Natural killer cell (primary cell): ENCODE measurements at regions not wholly inside any gene's neighbourhood (a gene's known extent, or its start where the extent isn't known, plus 50 kb on each side); places are given as distances from the start of the nearest gene placed in this dataset.
"Not testable (repeated sequence)": the region's sequence is repeated elsewhere in the genome, so short reads cannot be mapped to it uniquely, and the experiment has no call there.

Experiments
- ATAC-seq, 3 donors: fragments of 150-1000 bp in 2 of 3; fragments of 200-7000 bp in 1 of 3; cut with Tn5 transposase; 1 replicate in 1 of 3; 2 replicates in 2 of 3; pipeline ENCODE4 v1.10.0; 2021; ENCODE audit warnings: mild to moderate bottlenecking in 2 of 3, moderate library complexity in 2 of 3
- DNase-seq, 2 donors: peaks; one replicate each; pipeline versions ENCODE4 v3.0.0 to v3.0.0-alpha.2; 2013 to 2021; ENCODE audit warnings: mixed read lengths in 1 of 2
- H3K27ac ChIP-seq: one replicate; pipeline ENCODE4 v1.5.1; 2013; ENCODE audit warnings: mild to moderate bottlenecking, low read length
- H3K27me3 ChIP-seq: one replicate; pipeline ENCODE4 v1.6.1; 2013; ENCODE audit warnings: low read length; ENCODE audit not compliant: control insufficient read depth, insufficient read depth
- H3K36me3 ChIP-seq: one replicate; pipeline ENCODE4 v1.6.1; 2013; ENCODE audit warnings: low read length; ENCODE audit not compliant: control insufficient read depth, insufficient read depth
- H3K4me1 ChIP-seq: one replicate; pipeline ENCODE4 v1.6.1; 2013; ENCODE audit warnings: low read length; ENCODE audit not compliant: control insufficient read depth, insufficient read depth
- H3K4me3 ChIP-seq: one replicate; pipeline ENCODE4 v1.5.1; 2013; ENCODE audit warnings: low read length
- H3K9me3 ChIP-seq: one replicate; pipeline ENCODE4 v1.6.1; 2013; ENCODE audit warnings: low read length; ENCODE audit not compliant: control insufficient read depth, insufficient read depth
- H3K27ac Mint-ChIP-seq, 2 donors: one replicate each; pipeline ENCODE4 v1.8.0; 2022; ENCODE audit warnings: mild to moderate bottlenecking in 2 of 2, mixed read lengths in 2 of 2, moderate library complexity in 1 of 2
- H3K27me3 Mint-ChIP-seq, 2 donors: one replicate each; pipeline ENCODE4 v1.8.0; 2022; ENCODE audit warnings: low read depth in 2 of 2, mixed read lengths in 2 of 2
- H3K36me3 Mint-ChIP-seq: one replicate; pipeline ENCODE4 v1.8.0; 2022; ENCODE audit warnings: mixed read lengths
- H3K4me1 Mint-ChIP-seq, 2 donors: one replicate each; pipeline ENCODE4 v1.8.0; 2022; ENCODE audit warnings: mixed read lengths in 2 of 2
- H3K4me3 Mint-ChIP-seq: one replicate; pipeline ENCODE4 v1.8.0; 2022; ENCODE audit warnings: mild to moderate bottlenecking, moderate library complexity, mixed read lengths
- H3K9me3 Mint-ChIP-seq, 2 donors: one replicate each; pipeline ENCODE4 v1.8.0; 2022; ENCODE audit warnings: mixed read lengths in 2 of 2
- WGBS: methylation state at CpG from one replicate; pipeline ENCODE4 v1.1.7; 2013; ENCODE audit warnings: missing lambda C conversion rate; ENCODE audit not compliant: insufficient coverage; 5-methylcytosine and 5-hydroxymethylcytosine counted together
- intact Hi-C: fragments of 100-400 bp; cut with micrococcal nuclease; formaldehyde crosslinking; loops from one replicate; pipeline ENCODE4 v1.14.2; 2022
- TF ChIP-seq, protein P1 (sequence below): fragments of 200-600 bp; IDR thresholded peaks from one replicate; pipeline ENCODE4 v1.8.0; 2022; ENCODE audit warnings: antibody characterized with exemption

DNA sequence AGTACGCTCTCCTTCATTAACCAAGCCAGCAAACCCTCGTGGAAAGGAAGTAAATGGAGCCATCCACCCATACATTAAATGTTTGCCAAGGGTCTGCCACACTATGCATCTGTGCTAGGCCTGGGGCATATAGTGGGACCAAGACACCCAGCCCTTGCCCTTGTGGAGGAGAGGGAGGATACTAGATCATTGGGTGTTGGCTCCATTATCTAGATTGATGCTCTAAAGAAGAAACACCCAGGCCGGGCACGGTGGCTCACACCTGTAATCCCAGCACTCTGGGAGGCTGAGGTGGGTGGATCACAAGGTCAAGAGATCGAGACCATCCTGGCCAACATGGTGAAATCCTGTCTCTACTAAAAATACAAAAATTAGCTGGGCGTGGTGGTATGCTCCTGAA is 193.3 kb upstream of the CDH5 start:
- H3K27ac Mint-ChIP-seq, H3K36me3 ChIP-seq, intact Hi-C loops, H3K9me3 ChIP-seq, H3K27me3 ChIP-seq, DNase-seq, H3K4me3 ChIP-seq, H3K36me3 Mint-ChIP-seq, H3K27ac ChIP-seq, ATAC-seq, H3K4me1 ChIP-seq, H3K9me3 Mint-ChIP-seq, H3K4me3 Mint-ChIP-seq, H3K27me3 Mint-ChIP-seq: not testable (repeated sequence)
- WGBS: 95% methylated on average over 5 of the region's 6 CpGs
- H3K4me1 Mint-ChIP-seq: peaks cover 6 to 22% of the 10 kb centered on the region in 2 donors

DNA sequence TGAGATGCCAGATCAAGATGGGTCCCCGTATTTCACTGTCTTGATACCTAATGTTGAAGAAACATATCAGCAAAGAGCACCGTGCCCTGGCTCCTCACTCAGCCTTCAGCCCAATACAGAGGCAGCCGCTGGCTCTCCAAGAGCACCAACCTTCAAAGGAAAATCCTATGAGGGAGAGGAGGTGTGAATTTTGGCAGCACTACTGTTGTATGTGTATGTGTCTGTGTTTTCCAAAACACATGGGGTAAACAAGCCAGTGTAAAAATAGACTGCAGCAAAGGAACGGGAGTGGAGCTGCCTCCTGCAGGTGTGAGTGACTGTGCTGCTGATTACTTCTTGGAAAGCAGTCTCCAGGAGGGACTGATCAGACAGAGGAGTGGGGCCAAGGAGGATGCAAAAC is 194.0 kb upstream of the CDH5 start:
- WGBS: 89% methylated on average over 4 of the region's 4 CpGs
- no peaks in the 10 kb centered on the region for H3K27me3 ChIP-seq
- H3K9me3 ChIP-seq: no peaks in the 10 kb centered on the region
- no peak overlapping the region for H3K27ac Mint-ChIP-seq
- no peaks in the 10 kb centered on the region for H3K36me3 ChIP-seq
- H3K27ac ChIP-seq: no peak overlapping the region
- H3K4me1 Mint-ChIP-seq: peaks cover 6 to 22% of the 10 kb centered on the region in 2 donors
- H3K9me3 Mint-ChIP-seq: no peaks in the 10 kb centered on the region
- no peaks in the 10 kb centered on the region for H3K36me3 Mint-ChIP-seq
- H3K4me3 Mint-ChIP-seq: no peak overlapping the region
- H3K4me1 ChIP-seq: no peaks in the 10 kb centered on the region
- ATAC-seq (no peak), DNase-seq (no peak)
- TF ChIP-seq, protein P1, sequence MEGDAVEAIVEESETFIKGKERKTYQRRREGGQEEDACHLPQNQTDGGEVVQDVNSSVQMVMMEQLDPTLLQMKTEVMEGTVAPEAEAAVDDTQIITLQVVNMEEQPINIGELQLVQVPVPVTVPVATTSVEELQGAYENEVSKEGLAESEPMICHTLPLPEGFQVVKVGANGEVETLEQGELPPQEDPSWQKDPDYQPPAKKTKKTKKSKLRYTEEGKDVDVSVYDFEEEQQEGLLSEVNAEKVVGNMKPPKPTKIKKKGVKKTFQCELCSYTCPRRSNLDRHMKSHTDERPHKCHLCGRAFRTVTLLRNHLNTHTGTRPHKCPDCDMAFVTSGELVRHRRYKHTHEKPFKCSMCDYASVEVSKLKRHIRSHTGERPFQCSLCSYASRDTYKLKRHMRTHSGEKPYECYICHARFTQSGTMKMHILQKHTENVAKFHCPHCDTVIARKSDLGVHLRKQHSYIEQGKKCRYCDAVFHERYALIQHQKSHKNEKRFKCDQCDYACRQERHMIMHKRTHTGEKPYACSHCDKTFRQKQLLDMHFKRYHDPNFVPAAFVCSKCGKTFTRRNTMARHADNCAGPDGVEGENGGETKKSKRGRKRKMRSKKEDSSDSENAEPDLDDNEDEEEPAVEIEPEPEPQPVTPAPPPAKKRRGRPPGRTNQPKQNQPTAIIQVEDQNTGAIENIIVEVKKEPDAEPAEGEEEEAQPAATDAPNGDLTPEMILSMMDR: no peak
- intact Hi-C loops: no loop called here
- H3K4me3 ChIP-seq: no peak overlapping the region
- no peaks in the 10 kb centered on the region for H3K27me3 Mint-ChIP-seq

DNA sequence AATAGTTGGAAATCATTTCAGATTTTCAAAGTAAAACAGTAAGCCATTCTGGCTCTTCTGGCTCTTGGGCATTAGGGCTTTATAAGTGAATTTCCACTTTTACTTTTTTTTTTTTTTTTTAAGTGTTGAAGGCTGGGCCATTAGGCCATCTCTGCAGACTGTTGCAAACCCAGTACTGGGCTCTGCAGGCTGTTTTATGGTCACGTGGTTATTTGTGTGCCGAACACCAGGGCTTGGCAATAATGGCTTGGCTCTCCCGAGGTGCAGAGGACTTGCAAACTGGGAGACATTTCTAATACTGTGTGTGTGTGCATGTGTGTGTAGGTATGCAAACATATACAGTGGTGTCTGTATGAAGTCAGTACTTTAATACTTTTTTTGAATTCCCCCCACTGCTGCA is 194.9 kb upstream of the CDH5 start:
- DNase-seq (no peak), ATAC-seq (no peak)
- intact Hi-C loops: no loop called here
- peaks cover 6 to 22% of the 10 kb centered on the region in 2 donors for H3K4me1 Mint-ChIP-seq
- no peaks in the 10 kb centered on the region for H3K9me3 Mint-ChIP-seq
- no peaks in the 10 kb centered on the region for H3K4me1 ChIP-seq
- TF ChIP-seq, protein P1: no peak
- no peak overlapping the region for H3K4me3 Mint-ChIP-seq
- no peaks in the 10 kb centered on the region for H3K9me3 ChIP-seq
- H3K27ac ChIP-seq: no peak overlapping the region
- no peaks in the 10 kb centered on the region for H3K27me3 ChIP-seq
- no peaks in the 10 kb centered on the region for H3K27me3 Mint-ChIP-seq
- H3K36me3 ChIP-seq: no peaks in the 10 kb centered on the region
- H3K27ac Mint-ChIP-seq: no peak overlapping the region
- 81% methylated on average over 3 of the region's 3 CpGs for WGBS
- H3K4me3 ChIP-seq: no peak overlapping the region
- H3K36me3 Mint-ChIP-seq: no peaks in the 10 kb centered on the region

DNA sequence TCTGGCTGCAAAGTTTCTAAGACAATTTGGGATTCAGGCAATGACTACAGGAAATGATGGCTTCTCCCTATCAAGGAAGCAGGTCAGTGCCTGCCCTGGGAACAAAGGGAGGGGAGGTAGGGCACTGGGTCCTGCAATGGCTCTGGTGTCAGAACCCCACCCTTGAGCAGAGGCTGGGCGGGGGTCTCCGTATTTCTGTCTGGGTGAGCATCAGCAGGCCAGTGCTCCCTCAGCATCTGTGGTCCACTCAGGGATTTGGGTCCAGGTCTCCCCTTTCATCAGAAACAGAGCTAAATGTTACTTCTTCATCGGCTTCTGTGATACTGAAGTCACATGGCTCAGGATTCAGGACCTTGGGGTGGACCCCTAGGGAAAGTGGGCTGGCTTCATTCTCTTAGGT is 195.5 kb upstream of the CDH5 start:
- intact Hi-C loops: no loop called here
- Histone ChIP-seq H3K4me3 (no peak overlapping the region), H3K27ac (no peak overlapping the region), H3K36me3 (no peaks in the 10 kb centered on the region), H3K27me3 (no peaks in the 10 kb centered on the region), H3K9me3 (no peaks in the 10 kb centered on the region), H3K4me1 (no peaks in the 10 kb centered on the region)
- WGBS: 92% methylated on average over 3 of the region's 3 CpGs
- H3K27me3 Mint-ChIP-seq: no peaks in the 10 kb centered on the region
- H3K4me1 Mint-ChIP-seq: peaks cover 6 to 22% of the 10 kb centered on the region in 2 donors
- no peak for DNase-seq
- H3K9me3 Mint-ChIP-seq: no peaks in the 10 kb centered on the region
- no peak for ATAC-seq
- H3K36me3 Mint-ChIP-seq: no peaks in the 10 kb centered on the region
- TF ChIP-seq, protein P1: no peak
- no peak overlapping the region for H3K27ac Mint-ChIP-seq
- no peak overlapping the region for H3K4me3 Mint-ChIP-seq
